ENCODE measurements at regions not wholly inside any gene's neighbourhood (a gene's known extent, or its start where the extent isn't known, plus 50 kb on each side); places are given as distances from the start of the nearest gene placed in this dataset.

DNA sequence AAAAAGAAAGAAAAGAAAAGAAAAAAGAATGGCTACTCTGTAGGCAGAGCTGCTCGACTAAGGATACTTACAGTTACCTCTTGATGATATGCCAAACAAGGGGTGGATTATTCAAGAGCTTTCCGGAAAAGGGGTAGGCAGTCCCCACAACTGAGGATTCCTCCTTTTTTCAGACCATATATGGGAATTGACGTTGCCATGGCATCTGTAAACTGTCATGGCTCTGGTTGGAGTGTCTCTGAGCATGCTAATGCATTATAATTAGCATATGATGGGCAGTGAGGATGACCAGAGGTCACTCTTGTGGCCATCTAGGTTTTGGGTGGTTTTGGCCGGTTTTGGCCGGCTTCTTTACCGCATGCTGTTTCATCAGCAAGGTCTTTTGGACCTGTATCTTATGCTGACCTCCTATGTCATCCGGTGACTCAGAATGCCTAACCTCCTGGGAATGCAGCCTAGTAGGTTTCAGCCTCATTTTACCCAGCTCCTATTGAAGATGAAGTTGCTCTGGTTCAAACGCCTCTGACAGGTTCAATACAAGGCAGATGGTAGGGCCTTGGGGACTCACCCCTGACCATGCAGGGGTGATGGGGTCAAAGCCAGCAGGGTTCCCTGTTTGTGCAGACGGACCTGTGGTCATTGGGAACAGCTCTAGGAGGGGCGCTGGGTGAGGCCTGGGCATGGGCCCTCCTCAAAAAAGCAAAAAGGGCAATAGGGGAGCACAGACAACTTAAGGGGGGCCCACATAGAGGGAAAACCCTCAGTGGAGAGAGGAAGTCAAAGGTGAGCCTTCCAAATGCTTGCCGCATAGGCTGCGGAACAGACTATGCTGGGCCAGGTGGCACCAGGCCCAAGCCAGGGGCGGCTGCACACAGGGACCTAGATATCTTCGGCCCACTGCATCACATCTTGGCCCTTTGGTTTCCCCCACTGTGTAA, 251.2 kb upstream of the RAB6C start:
- no peak for DNase-seq (ENCODE audit: low spot score)

DNA sequence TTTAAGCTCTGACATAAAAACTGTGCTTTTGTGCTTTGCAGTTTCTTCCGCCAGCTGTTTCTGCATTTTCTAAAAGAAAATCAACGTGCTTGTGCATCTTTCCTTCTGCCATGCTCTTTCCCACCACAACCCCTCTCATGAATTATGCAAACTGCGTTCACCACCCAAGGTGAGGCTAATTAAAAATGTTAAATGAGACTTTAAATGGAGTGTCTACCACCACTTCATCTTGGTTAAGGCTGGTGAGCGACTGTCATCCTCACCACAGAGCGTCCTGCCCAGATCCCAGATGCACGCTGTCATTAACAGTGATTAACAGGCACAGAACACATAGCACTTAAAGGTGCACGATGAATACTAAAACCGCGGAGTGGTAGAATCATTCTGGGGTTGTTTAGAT, 250.5 kb upstream of the RAB6C start:
- DNase-seq (ENCODE audit: low spot score) = no peak

DNA sequence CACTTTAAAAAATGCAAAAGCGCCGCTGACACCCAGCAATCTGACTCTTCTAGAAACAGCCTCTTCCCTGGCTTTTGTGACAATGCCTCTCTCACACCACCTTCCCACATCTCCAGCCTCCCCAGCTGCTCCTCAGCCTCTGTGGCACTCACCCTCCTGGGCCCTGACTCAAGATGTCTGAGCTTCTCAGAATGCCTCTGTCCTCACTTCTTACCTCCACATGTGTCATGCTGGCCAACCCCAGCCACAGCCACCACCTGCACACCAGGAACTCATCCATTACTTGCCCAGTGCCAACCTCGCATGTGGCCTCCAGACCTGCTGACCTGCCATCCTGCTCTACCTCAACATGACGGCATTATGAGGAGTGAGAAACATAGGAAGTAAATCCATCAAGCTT, 249.8 kb upstream of the RAB6C start:
- DNase-seq (ENCODE audit: low spot score) = no peak

DNA sequence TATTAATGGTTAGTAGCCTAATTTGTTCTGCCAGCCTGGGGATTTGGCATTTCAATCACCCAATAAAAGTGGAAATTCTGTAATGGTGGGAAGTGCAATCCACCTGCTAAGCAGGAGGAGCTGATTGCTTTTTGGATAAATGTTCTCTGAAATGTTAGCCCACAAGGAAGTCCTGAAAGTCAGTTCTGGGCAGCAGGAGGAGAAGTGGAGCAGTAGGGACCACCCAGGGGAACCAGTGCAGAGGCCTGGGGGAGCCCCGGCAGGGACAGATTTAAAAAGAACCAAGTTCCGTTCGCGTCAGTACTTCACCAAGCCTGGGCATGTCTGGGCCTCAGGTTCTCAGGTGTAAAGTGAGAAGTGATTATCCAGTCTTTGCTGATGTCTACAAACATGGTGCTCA, 248.5 kb upstream of the RAB6C start:
- DNase-seq (ENCODE audit: low spot score) = no peak

DNA sequence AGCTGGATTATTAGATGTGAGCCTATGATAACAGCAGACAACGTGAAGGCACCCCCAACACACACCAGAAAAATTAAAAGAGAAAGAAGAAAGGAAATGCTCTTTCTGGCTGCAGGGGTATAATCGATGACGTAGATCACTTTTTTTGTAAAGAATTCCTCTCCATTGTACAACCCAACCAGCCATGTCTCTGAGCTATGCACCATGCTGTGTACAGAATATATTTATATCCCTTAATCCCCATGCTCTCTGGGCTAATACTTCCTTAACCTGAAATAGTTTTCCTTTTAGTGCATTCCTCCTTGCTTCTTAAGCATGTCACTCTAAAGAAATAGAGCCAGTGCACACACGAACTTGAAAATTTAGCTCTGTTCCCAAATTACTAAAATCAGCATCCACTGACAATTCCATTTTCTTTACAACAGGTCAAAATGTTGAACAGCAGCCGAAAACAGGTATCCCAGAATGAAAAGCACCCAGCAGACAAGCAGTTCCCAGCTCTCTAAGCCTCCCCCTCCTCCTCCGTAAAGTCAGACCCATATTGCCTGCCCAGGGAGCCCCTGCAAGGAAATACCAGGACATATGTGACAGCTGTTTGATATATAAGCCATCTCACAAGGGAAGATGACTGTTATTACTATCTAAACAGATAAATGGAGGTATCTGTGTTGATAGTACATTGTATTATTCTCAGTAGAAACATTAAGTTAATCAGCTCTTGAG, 247.4 kb upstream of the RAB6C start:
- no peak for DNase-seq (ENCODE audit: low spot score)

DNA sequence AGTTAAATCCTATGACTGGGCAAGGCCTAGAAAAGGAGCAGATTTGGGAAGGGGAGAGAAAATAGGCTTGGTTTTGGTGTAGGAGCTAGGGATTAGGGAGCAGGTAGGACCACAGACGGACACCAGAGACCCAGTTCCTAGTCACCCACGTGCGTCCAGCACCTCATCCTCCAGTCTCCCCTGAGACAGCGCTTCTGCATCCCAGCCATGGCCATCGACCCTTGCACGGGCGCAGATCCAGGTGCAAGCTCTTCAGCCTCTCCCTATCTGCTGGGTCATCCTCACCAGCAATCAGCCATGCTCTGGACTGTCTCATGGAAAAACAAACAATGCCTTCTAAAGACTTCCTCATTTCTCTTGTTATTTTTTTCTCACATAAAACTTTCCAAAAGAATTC, 246.8 kb upstream of the RAB6C start:
- no peak for DNase-seq (ENCODE audit: low spot score)

DNA sequence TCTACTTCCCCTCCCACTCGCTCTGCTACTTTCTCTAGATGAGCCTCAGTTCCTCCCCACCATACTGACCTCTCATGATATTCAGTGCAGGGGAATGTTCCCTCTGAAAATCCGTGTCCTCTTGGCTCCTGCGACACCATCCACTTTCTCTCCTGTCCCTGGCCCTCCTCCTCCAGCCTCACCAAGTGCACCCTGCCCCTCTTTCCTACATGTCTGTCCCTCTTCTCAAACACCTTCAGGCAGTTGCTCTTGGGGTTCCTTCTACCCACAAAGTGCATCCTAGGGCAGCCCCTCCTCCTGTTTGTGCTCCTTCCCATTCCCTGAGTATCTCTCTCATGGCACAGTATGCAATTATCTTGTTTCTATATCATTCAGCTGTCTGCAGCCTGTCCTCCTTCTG, 246.4 kb upstream of the RAB6C start:
- DNase-seq (ENCODE audit: low spot score) = no peak

DNA sequence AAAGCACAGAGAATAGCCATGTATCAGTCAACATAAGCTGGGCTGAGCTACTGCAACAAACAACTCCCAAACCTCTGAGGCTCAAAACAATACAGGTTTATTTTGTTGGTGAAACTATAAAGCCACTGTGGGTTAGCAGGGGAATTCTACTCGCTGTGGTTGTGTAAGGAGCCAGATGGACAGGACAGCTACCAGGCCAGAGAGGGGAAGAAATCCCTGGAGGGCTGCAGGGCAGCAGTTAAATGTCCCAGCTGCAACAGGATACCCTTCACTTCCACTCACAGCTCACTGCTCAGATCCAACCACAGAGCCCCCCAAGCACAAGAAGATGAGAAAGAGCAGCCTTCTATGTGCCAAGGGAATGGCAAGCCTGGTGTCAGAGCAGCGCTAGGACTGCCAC, 245.9 kb upstream of the RAB6C start:
- no peak for DNase-seq (ENCODE audit: low spot score)

DNA sequence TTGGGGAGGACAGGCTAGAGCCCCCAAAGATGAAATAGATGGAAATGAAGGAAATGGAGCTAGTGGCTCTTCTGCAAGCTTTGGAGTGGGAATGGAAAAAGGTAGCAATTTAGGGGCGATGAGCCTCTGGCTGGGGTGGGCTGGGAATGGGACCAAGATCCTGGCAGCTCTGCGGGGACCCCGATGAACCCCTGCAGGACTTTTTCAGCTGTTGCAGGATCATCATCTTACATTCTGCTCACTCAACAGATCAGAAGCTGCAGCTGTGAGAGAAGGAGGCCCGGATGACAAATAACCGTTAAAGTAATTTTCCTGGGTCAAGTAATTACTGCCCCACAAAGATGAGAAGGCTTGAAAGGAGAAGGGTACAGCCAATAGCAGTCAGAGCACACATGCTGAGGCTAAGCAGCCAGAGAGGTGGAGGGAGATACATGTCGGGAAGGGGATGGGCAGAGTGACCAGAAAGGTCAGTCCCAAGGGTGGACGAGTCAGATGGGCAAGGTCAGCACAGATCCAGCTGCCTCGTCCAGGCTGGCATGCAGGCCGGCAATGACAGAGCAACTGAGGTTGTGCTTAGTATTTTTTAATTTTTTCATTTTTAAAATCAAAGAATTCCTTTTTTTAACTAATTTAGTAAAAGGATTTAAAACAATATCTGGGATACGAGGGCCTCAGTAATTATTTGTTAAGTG, 245.0 kb upstream of the RAB6C start:
- no peak for DNase-seq (ENCODE audit: low spot score)

DNA sequence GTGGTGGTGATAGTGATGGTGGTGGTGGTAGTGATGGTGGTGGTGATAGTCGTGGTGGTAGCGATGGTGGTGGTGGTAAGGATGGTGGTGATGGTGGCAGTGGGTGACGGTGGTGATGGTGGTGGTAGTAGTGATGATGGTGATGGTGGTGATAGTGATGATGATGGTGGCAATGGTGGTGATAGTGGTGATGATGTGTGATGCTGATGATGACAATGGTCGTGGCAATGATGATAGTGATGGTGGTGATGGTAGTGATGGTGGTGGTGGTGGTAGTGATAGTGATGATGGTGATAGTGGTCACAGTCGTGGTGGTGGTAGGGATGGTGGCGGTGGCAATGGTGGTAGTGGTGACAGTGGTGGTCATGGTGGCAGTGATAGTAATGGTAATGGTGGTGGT, 243.9 kb upstream of the RAB6C start:
- DNase-seq (ENCODE audit: low spot score) = no peak

DNA sequence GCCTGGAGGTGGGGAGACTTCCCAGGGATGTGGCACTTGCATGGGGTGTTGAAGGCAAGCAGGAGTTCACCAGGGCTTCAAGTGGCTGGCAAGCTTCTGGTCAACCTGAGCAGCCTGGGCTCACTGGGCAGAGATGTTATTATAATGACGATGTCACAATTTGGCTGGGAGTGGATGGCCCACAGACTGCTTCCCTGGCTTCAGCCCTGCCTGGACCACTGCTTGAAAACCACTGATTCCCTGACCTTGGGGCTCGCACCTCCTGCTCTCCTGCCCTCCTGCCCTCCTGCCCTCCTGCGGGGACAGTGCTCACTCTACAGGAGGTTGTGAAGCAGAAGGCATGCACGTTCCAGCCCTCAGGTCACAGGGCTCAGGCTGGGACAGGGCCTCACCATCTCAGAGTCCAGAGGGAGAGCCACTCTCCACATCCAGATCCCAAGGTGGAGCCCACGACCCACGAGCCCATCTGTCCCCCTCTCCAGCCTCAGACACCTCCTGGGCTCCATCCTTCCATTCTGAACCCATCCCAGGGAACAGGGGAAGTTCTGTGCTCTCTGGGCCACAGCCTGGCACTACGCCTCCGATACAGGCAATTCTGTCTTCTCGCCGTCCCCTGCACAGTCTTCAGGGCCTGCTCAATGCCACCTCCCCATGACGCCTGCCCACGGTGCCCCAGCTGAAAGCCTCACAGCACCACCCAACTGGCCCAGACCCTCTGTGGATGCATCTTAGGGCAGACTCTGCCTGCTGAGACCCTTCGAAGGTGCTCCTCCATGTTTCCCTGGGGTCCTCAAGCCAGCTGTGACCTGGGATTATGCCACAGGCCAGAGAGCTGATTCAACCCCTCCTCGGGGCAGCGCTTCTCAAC, 241.6 kb upstream of the RAB6C start:
- no peak for DNase-seq (ENCODE audit: low spot score)

DNA sequence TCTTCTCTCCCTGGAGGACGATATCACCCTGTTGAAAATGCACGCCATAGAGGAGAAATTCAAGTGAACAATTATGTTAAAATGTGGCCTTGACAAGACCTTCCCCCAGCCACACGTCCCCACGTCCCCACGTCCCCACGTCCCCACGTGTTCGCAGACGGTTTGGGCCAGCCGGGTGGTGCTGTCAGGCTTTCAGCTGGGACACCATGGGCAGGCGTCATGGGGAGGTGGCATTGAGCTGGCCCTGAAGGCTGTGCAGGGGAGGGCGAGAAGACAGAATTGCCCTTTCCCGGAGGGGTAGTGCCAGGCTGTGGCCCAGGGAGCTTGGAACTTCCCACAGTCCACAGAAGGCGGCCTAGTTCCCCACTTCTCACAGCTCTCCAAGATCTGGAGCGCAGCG, 240.7 kb upstream of the RAB6C start:
- DNase-seq (ENCODE audit: low spot score) = no peak

DNA sequence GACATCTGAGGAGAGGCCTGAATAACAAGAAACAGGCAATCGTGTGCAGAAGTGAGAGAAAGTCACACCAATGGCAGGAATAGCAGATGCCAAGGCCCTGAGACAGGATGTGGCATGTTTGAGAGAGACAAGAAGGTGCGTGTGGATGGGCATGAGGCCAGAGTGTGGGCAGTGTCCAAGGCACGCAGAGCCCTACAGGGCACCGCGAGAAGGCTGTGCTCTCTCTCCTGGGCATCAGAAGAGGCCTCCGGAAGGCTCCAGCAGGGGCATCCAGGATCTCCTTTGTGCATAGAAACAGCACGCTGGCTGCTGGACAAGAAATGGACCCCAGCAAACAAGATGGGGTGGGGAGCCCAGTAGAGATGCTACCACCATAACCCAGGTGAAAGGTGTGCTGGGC, 239.0 kb upstream of the RAB6C start:
- no peak for DNase-seq (ENCODE audit: low spot score)

DNA sequence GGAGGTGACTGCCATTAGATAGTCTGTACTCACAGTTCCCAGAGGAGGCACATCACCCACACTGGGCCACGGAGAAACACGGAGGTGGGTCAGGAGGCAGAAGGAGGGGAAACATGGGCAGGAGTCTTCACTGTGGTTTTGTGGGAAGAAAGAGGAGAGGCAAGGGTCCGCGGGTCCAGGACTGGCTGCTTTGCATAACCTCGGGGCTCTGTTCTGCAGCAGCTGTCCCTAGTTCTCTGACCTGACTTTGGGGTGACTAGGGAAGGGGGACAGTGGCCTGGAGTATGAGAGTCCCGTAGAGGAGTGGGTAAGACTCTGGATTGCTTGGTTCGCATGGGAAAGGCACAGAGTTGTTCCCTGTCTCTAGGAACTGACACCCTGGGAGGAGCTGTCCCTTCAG, 238.3 kb upstream of the RAB6C start:
- no peak for DNase-seq (ENCODE audit: low spot score)

DNA sequence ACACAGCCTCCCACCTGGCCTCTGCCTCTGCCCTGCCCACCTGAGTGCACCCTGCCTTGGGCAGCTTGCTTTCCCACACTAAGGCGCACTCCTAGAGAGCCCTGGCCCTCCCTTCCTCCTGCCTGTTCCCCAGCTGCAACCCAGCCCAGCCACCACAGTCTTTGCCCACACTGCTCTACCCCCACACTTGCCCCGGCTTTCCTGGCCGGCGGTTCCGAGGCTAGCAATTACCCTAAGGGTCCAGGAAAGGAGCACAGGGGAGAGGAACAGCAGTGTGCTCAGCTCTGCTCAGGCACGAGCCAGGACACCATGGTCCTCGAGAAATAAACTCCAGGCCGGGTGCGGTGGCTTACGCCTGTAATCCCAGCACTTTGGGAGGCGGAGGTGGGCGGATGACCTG, 237.8 kb upstream of the RAB6C start:
- DNase-seq (ENCODE audit: low spot score) = no peak

DNA sequence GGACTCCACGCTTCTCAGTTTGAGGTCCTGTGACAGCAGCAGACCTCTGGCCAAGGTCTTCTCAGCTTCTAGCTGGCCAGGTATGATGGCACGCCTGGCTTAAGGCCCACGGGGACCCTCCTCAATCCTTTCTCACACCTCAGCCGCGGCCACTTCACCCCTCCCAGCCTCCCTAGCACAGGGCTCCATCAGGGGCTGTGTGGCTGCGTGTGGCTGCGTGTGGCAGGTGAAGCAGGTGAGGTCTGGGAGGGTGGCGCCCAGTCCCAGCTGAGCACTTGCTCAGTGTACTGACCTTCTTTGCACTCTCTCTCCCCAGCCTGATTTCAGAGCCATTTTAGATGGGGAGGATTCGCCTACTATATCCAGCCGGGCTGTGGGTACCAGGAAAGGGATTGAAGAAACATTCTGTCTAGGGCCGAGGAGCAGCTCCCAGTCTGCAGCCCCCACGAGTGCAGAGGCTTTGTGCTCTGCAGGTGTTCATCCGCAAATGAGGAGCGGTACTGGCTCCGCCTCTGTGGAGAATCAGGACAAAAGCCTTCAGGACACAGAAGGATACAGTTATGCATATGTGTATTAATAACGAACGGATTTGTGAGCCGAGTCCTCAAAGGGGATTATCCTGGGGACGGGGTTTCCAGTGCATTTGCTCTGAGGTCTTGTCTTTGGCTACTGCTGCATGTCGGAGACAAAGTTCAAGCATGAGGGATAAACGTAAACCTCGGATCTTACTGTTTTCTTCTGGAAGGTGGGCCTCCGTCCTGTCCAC, 236.9 kb upstream of the RAB6C start:
- DNase-seq (ENCODE audit: low spot score) = no peak

DNA sequence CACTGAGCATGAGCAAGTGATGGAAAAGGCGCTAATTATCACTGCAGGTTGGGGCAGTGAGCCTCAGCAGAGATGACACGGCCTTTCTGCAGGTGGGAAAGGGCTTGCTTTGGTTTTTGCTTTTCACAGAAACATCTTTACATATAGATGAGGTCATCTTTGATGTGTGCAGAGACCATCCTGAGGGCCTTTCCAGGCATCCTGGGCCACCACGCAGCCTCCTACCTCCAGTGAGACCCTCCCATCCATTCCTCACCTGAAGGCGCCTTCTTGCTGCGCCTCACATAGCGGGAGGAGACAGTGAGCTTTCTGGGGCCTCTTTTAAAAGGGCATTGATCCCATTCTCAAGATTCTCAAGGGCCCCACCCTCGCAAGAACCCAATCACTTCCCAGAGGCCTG, 235.3 kb upstream of the RAB6C start:
- DNase-seq (ENCODE audit: low spot score) = no peak

DNA sequence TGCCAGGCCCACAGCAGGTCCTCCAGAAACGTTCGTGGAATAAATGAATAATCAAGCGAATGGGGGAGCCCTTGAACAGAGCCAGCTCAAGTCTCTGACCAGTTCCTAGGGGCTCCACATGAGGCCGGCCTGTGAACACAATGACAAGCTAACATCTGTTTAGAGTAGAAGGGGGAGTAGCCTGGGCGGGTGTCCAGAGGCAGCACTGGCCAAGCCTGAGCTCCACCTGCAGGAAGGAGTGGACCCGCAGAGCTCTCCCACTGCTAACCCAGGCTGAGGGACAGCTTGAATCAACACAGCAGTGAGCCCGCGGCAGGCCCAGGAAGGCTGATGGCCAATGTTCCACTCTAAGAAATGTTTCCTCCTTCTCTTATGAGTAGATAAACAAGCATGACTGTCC, 234.8 kb upstream of the RAB6C start:
- no peak for DNase-seq (ENCODE audit: low spot score)

DNA sequence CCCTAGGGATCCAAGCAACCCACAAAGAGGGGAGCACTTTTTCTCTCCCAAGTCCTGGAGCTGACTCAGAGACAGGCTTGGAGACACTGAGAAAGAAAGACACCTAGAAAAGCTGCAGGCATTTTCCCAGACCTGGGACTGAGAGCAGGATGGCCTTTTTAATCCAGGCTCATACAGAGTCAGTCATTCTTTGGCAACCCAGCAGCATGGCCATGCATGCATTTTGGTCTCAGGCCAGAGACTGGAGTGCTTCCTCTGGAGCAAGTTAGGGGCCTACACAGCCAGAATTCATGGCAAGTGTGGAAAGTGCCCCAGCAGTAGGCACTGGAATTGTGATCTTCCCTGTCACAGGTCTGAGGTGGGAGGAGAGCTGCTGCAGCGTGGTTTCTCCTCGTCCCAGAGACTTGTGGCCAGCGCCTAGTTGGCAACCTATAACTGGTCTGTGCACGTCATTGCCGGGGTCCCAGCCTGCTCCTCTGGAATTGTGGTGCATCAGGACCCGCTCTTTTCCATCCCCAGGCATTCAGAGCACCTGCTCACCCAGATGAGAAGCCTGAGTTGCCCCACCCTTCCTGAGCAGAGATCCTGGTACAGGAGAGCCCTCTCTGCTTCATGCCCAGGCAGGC, 231.9 kb upstream of the RAB6C start:
- DNase-seq (ENCODE audit: low spot score) = no peak

DNA sequence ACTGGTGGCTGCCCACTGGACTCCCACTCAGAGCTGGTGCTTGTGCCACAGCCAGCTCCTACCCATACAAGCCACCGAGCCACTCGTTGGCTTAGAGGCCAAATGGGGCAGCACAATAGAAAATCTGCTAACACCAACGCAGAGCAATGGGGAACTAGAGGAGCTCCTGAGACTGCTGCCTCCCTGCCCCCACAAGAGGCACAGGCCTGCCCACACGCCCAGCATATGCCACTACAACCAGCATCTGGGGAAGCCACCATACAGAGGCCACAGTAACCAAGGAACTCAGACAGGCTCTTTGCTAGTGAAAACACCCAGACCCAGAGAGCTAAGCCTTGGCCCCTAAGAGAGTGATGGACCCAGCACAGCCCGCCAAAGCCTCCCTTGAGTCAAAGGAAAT, 231.2 kb upstream of the RAB6C start:
- no peak for DNase-seq (ENCODE audit: low spot score)

DNA sequence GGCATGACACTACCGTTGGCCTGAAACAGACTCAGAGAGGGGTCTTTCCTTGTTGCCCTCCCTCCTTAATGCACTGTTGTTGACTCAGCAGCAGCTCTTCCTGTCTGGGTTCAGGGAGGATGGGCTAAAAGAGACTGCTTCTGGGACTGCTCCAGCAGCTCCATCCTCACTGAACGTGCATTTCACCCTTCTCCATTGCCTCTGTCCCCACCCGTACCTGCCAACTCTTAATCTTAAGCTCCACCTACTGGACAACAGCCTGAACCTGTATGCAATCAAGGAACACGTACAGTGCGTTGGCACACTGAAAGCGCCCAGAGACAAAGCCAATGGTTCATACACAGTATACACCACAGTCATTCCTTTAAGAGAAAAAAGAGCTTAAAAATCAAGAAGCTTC, 230.8 kb upstream of the RAB6C start:
- peak; percentile 40 for DNase-seq (ENCODE audit: low spot score)
